NCI-H2029 treated with DMSO at 0.1 percent for 48 hours (cell line): ENCODE measurements at regions not wholly inside any gene's neighbourhood (a gene's known extent, or its start where the extent isn't known, plus 50 kb on each side); places are given as distances from the start of the nearest gene placed in this dataset.
"Not testable (repeated sequence)": the region's sequence is repeated elsewhere in the genome, so short reads cannot be mapped to it uniquely, and the experiment has no call there.

ENCODE experiments used
- DNase-seq: peaks from one replicate; lab custom pipeline; 2025; lab: John Stamatoyannopoulos, UW

- DNase-seq = no peak
Measured at GRCh38 chr15:77839970-77840905, 207.5 kb upstream of the LINGO1 start.

GRCh38 chr15:77839456-77839855 is 206.7 kb upstream of the LINGO1 start:
- DNase-seq = no peak

- DNase-seq = no peak
Measured at GRCh38 chr15:77838595-77838994, 205.9 kb upstream of the LINGO1 start.

- no peak for DNase-seq
Measured at GRCh38 chr15:77838061-77838460, 205.3 kb upstream of the LINGO1 start.

- DNase-seq = no peak
Measured at GRCh38 chr15:77837649-77838025, 204.9 kb upstream of the LINGO1 start.

GRCh38 chr15:77836906-77837648 is 204.4 kb upstream of the LINGO1 start:
- no peak for DNase-seq

GRCh38 chr15:77836121-77836692 is 203.5 kb upstream of the LINGO1 start:
- DNase-seq = no peak

- no peak for DNase-seq
Measured at GRCh38 chr15:77834276-77834990, 201.7 kb upstream of the LINGO1 start.

- no peak for DNase-seq
Measured at GRCh38 chr15:77832874-77833273, 200.2 kb upstream of the LINGO1 start.

GRCh38 chr15:77831986-77832385 is 199.3 kb upstream of the LINGO1 start:
- no peak for DNase-seq

- no peak for DNase-seq
Measured at GRCh38 chr15:77830051-77830468, 197.3 kb upstream of the LINGO1 start.

- not testable (repeated sequence) for DNase-seq
Measured at GRCh38 chr15:77829331-77829730, 196.6 kb upstream of the LINGO1 start.

GRCh38 chr15:77827860-77828259 is 195.1 kb upstream of the LINGO1 start:
- DNase-seq = no peak

- DNase-seq = no peak
Measured at GRCh38 chr15:77826006-77826695, 193.4 kb upstream of the LINGO1 start.

GRCh38 chr15:77825546-77825945 is 192.8 kb upstream of the LINGO1 start:
- DNase-seq = no peak

- no peak for DNase-seq
Measured at GRCh38 chr15:77825252-77825542, 192.5 kb upstream of the LINGO1 start.

GRCh38 chr15:77824361-77825251 is 191.9 kb upstream of the LINGO1 start:
- no peak for DNase-seq

- no peak for DNase-seq
Measured at GRCh38 chr15:77823736-77824135, 191.0 kb upstream of the LINGO1 start.

GRCh38 chr15:77822631-77823230 is 190.0 kb upstream of the LINGO1 start:
- DNase-seq = no peak

- DNase-seq = no peak
Measured at GRCh38 chr15:77821959-77822256, 189.2 kb upstream of the LINGO1 start.
